ENCODE measurements at regions not wholly inside any gene's neighbourhood (a gene's known extent, or its start where the extent isn't known, plus 50 kb on each side); places are given as distances from the start of the nearest gene placed in this dataset.

GRCh38 chr2:71827973-71828372, 319.7 kb downstream of the CYP26B1 start:
- H3K4me1 ChIP-seq (ENCODE audit: insufficient read depth), result no peaks in the 10 kb centered on the region
- no peak overlapping the region for H3K27ac ChIP-seq (ENCODE audit: low read depth)
- no peak for DNase-seq (ENCODE audit: extremely low spot score)
- no peak overlapping the region for H3K4me3 ChIP-seq (ENCODE audit: low read depth, low read length)
- no peaks in the 10 kb centered on the region for H3K36me3 ChIP-seq (ENCODE audit: insufficient read depth)
- 96% methylated on average over 7 of the region's 7 CpGs for WGBS

- DNase-seq (ENCODE audit: extremely low spot score), result no peak
- Histone ChIP-seq H3K4me1 (ENCODE audit: insufficient read depth) (no peaks in the 10 kb centered on the region), H3K27ac (ENCODE audit: low read depth) (no peak overlapping the region), H3K36me3 (ENCODE audit: insufficient read depth) (no peaks in the 10 kb centered on the region), H3K4me3 (ENCODE audit: low read depth, low read length) (no peak overlapping the region)
- whole genome bisulfite sequencing, result 95% methylated on average over 6 of the region's 6 CpGs
These were observed 320.1 kb downstream of the CYP26B1 start for GRCh38 chr2:71827524-71827901.

- Histone ChIP-seq H3K36me3 (ENCODE audit: insufficient read depth) (no peaks in the 10 kb centered on the region), H3K4me1 (ENCODE audit: insufficient read depth) (no peaks in the 10 kb centered on the region), H3K27ac (ENCODE audit: low read depth) (no peak overlapping the region), H3K4me3 (ENCODE audit: low read depth, low read length) (no peak overlapping the region)
- DNase-seq (ENCODE audit: extremely low spot score), result no peak
- 81% methylated on average over 5 of the region's 5 CpGs for WGBS
These were observed 320.7 kb downstream of the CYP26B1 start for GRCh38 chr2:71826826-71827523.

GRCh38 chr2:71826299-71826698, 321.4 kb downstream of the CYP26B1 start:
- H3K4me3 ChIP-seq (ENCODE audit: low read depth, low read length), result no peak overlapping the region
- H3K36me3 ChIP-seq (ENCODE audit: insufficient read depth), result no peaks in the 10 kb centered on the region
- WGBS, result 69% methylated on average over 3 of the region's 3 CpGs
- H3K4me1 ChIP-seq (ENCODE audit: insufficient read depth), result no peaks in the 10 kb centered on the region
- DNase-seq (ENCODE audit: extremely low spot score), result no peak
- no peak overlapping the region for H3K27ac ChIP-seq (ENCODE audit: low read depth)

- H3K4me3 ChIP-seq (ENCODE audit: low read depth, low read length), result no peak overlapping the region
- no peaks in the 10 kb centered on the region for H3K36me3 ChIP-seq (ENCODE audit: insufficient read depth)
- DNase-seq (ENCODE audit: extremely low spot score), result no peak
- WGBS, result 91% methylated on average over 2 of the region's 2 CpGs
- no peaks in the 10 kb centered on the region for H3K4me1 ChIP-seq (ENCODE audit: insufficient read depth)
- H3K27ac ChIP-seq (ENCODE audit: low read depth), result no peak overlapping the region
These were observed 323.2 kb downstream of the CYP26B1 start for GRCh38 chr2:71824436-71824835.

- no peaks in the 10 kb centered on the region for H3K4me1 ChIP-seq (ENCODE audit: insufficient read depth)
- H3K4me3 ChIP-seq (ENCODE audit: low read depth, low read length), result no peak overlapping the region
- H3K27ac ChIP-seq (ENCODE audit: low read depth), result no peak overlapping the region
- no peaks in the 10 kb centered on the region for H3K36me3 ChIP-seq (ENCODE audit: insufficient read depth)
- no peak for DNase-seq (ENCODE audit: extremely low spot score)
These were observed 324.1 kb downstream of the CYP26B1 start for GRCh38 chr2:71823526-71823925.

GRCh38 chr2:71822463-71822862, 325.2 kb downstream of the CYP26B1 start:
- no peaks in the 10 kb centered on the region for H3K36me3 ChIP-seq (ENCODE audit: insufficient read depth)
- no peaks in the 10 kb centered on the region for H3K4me1 ChIP-seq (ENCODE audit: insufficient read depth)
- no peak for DNase-seq (ENCODE audit: extremely low spot score)
- no peak overlapping the region for H3K4me3 ChIP-seq (ENCODE audit: low read depth, low read length)
- no peak overlapping the region for H3K27ac ChIP-seq (ENCODE audit: low read depth)

- Histone ChIP-seq H3K4me3 (ENCODE audit: low read depth, low read length) (no peak overlapping the region), H3K27ac (ENCODE audit: low read depth) (no peak overlapping the region), H3K4me1 (ENCODE audit: insufficient read depth) (no peaks in the 10 kb centered on the region), H3K36me3 (ENCODE audit: insufficient read depth) (no peaks in the 10 kb centered on the region)
- no peak for DNase-seq (ENCODE audit: extremely low spot score)
These were observed 325.8 kb downstream of the CYP26B1 start for GRCh38 chr2:71821856-71822255.

GRCh38 chr2:71816815-71817214, 330.8 kb downstream of the CYP26B1 start:
- Histone ChIP-seq H3K27ac (ENCODE audit: low read depth) (no peak overlapping the region), H3K36me3 (ENCODE audit: insufficient read depth) (no peaks in the 10 kb centered on the region), H3K4me3 (ENCODE audit: low read depth, low read length) (no peak overlapping the region), H3K4me1 (ENCODE audit: insufficient read depth) (no peaks in the 10 kb centered on the region)
- WGBS, result 90% methylated on average over 4 of the region's 4 CpGs
- DNase-seq (ENCODE audit: extremely low spot score), result no peak

GRCh38 chr2:71815701-71816474, 331.8 kb downstream of the CYP26B1 start:
- WGBS, result 94% methylated on average over 5 of the region's 5 CpGs
- no peak for DNase-seq (ENCODE audit: extremely low spot score)
- H3K4me3 ChIP-seq (ENCODE audit: low read depth, low read length), result no peak overlapping the region
- H3K4me1 ChIP-seq (ENCODE audit: insufficient read depth), result no peaks in the 10 kb centered on the region
- H3K27ac ChIP-seq (ENCODE audit: low read depth), result no peak overlapping the region
- H3K36me3 ChIP-seq (ENCODE audit: insufficient read depth), result no peaks in the 10 kb centered on the region

GRCh38 chr2:71814885-71815284, 332.8 kb downstream of the CYP26B1 start:
- no peak for DNase-seq (ENCODE audit: extremely low spot score)
- 87% methylated on average over 2 of the region's 2 CpGs for WGBS
- Histone ChIP-seq H3K4me3 (ENCODE audit: low read depth, low read length) (no peak overlapping the region), H3K4me1 (ENCODE audit: insufficient read depth) (no peaks in the 10 kb centered on the region), H3K27ac (ENCODE audit: low read depth) (no peak overlapping the region), H3K36me3 (ENCODE audit: insufficient read depth) (no peaks in the 10 kb centered on the region)

GRCh38 chr2:71813807-71814470, 333.7 kb downstream of the CYP26B1 start:
- Histone ChIP-seq H3K27ac (ENCODE audit: low read depth) (no peak overlapping the region), H3K4me1 (ENCODE audit: insufficient read depth) (no peaks in the 10 kb centered on the region), H3K4me3 (ENCODE audit: low read depth, low read length) (no peak overlapping the region), H3K36me3 (ENCODE audit: insufficient read depth) (no peaks in the 10 kb centered on the region)
- DNase-seq (ENCODE audit: extremely low spot score), result no peak
- 75% methylated on average over 4 of the region's 4 CpGs for WGBS

- no peaks in the 10 kb centered on the region for H3K4me1 ChIP-seq (ENCODE audit: insufficient read depth)
- WGBS, result 86% methylated on average over 4 of the region's 4 CpGs
- no peak overlapping the region for H3K27ac ChIP-seq (ENCODE audit: low read depth)
- no peak for DNase-seq (ENCODE audit: extremely low spot score)
- no peaks in the 10 kb centered on the region for H3K36me3 ChIP-seq (ENCODE audit: insufficient read depth)
- no peak overlapping the region for H3K4me3 ChIP-seq (ENCODE audit: low read depth, low read length)
These were observed 334.3 kb downstream of the CYP26B1 start for GRCh38 chr2:71813315-71813714.

- Histone ChIP-seq H3K4me3 (ENCODE audit: low read depth, low read length) (no peak overlapping the region), H3K4me1 (ENCODE audit: insufficient read depth) (no peaks in the 10 kb centered on the region), H3K27ac (ENCODE audit: low read depth) (no peak overlapping the region), H3K36me3 (ENCODE audit: insufficient read depth) (no peaks in the 10 kb centered on the region)
- 96% methylated on average over 2 of the region's 2 CpGs for WGBS
- DNase-seq (ENCODE audit: extremely low spot score), result no peak
These were observed 334.9 kb downstream of the CYP26B1 start for GRCh38 chr2:71812736-71813135.

Data from urinary bladder (tissue), 3 donors.